HG02884 (cell line): ENCODE measurements at regions not wholly inside any gene's neighbourhood (a gene's known extent, or its start where the extent isn't known, plus 50 kb on each side); places are given as distances from the start of the nearest gene placed in this dataset.
"Not testable (repeated sequence)": the region's sequence is repeated elsewhere in the genome, so short reads cannot be mapped to it uniquely, and the experiment has no call there.

Experiments used
- ATAC-seq: cut with Tn5 transposase; IDR thresholded peaks from one replicate; pipeline ENCODE4 v1.9.1; 2021; ENCODE audit warnings: mild to moderate bottlenecking, moderate library complexity; ENCODE audit not compliant: unreplicated experiment

GRCh38 chr2:89855752-89856151 is 1164.3 kb downstream of the RPIA start:
- not testable (repeated sequence) for ATAC-seq

- not testable (repeated sequence) for ATAC-seq
Observed at GRCh38 chr2:89856305-89856704, 1164.8 kb downstream of the RPIA start.

DNA sequence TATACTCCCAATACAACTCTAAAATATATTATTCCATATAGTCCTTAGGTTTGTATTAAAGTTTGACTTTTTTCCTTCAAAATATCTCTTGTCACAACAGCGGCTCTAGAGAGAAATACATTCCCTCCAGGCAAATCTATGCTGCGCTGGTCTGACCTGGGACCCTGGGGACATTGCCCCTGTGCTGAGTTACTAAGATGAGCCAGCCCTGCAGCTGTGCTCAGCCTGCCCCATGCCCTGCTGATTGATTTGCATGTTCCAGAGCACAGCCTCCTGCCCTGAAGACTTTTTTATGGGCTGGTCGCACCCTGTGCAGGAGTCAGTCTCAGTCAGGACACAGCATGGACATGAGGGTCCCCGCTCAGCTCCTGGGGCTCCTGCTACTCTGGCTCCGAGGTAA is 1170.7 kb downstream of the RPIA start:
- ATAC-seq = not testable (repeated sequence)

DNA sequence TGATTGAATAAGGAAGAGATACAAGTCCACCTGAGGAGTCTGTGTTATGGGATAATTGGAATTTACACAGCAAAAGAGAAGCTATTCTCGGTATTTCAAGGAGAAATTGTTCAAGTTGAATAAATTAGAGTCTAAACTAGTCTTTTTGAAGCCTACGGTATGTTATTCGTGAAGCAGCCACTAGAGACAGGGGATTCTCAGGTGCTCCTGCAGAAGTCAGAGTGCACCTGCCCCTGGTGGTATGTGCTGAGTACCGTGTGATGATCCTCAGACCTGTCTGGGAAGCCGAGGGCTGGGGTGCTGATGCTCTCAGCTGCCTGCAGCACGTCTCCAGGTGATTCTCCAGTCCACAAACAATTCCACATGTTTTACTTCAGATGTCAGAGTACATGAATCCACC is 1171.7 kb downstream of the RPIA start:
- not testable (repeated sequence) for ATAC-seq

- ATAC-seq = not testable (repeated sequence)
Observed at GRCh38 chr2:89874810-89875595, 1183.5 kb downstream of the RPIA start.

DNA sequence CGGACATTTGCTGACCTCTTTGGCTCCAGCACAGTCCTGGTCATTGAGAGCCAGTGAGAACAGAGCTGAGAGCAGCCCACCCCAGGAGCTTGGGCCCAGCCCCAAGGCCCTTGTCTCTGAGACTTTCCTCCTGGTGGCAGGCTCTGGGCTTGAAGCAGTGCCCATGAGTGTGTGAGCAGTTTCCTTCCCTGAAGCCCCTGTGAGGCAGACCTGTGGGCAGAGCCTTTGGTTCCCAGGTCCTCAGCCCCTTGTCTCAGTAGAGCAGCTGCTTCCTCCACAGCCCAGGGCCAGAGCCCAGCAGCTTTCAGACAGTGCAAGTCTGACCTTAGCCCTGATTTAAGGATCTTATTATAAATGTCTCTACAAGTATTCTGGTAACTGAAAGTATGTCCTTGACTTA is 1185.0 kb downstream of the RPIA start:
- ATAC-seq = not testable (repeated sequence)

DNA sequence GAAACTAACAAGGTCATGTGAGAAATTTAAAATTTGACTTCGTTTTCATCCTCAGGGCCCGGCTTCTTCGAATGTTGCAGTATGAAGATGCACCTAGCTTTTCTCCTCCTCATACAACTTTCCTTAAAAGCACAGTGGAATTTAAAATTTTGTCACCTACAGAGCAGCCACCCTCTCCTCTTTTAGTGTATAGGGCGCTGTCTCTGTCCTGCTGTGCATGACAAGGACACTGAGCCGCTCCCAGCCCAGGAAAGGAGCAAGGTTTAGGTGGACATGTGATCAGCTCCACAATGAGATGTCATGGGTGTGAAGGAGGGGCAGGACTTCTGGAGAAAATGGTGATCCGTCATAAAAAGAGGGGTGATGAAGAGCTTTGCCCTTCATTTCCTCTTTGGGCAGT is 1185.4 kb downstream of the RPIA start:
- not testable (repeated sequence) for ATAC-seq

- peak; percentile 94 for ATAC-seq
Observed at GRCh38 chr2:89882880-89883279, 1191.4 kb downstream of the RPIA start.

GRCh38 chr2:89883624-89884023 is 1192.2 kb downstream of the RPIA start:
- peak; percentile 37 for ATAC-seq

- ATAC-seq = not testable (repeated sequence)
Observed at GRCh38 chr2:89885071-89885470, 1193.6 kb downstream of the RPIA start.

DNA sequence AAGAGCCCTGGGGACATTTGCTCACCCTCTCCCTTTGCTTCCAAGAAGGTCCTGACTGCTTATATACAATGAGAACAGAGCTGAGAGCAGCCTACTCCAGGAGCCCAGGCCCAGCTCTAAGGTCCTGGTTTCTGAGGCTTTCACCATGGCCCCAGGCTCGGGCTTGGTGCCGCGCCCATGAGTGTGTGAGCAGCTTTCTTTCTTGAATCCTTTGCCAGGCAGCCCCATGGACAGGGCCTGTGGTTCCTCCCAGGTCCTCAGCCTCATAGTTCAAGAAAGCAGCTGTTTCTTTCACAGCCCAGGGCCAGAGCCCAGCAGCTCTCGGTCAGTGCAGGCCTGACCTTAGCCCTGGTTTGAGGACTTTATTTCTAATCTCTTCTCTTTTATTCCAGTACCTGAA is 1197.2 kb downstream of the RPIA start:
- not testable (repeated sequence) for ATAC-seq

DNA sequence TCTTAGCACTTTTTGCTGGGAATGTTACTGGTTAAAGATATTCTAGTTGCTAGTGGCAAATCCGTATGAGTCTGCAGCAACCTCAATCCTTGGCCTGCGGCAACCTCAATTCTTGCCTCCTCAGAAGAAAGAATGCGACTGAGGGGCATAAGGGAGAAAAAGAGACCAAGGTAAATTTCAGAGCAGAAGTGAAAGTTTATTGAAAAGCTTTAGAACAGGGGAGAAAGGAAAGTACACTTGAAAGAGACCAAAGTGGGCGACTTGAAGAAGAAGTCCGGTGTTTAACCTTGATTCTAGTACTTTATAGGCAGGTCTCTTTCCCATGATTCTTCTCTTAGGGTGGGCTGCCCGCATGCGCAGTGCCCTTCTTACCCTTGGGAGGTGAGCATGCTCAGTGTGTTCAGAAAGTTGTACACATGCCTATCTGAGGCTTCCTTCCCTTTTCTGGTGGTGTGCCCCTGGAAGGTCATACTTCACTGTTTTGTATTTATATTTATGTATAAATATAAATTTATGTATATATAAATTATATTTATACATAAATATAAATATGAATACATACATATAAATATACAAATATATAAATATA is 1198.8 kb downstream of the RPIA start:
- ATAC-seq = not testable (repeated sequence)

GRCh38 chr2:89894988-89895387 is 1203.5 kb downstream of the RPIA start:
- not testable (repeated sequence) for ATAC-seq

GRCh38 chr2:89895629-89896028 is 1204.2 kb downstream of the RPIA start:
- not testable (repeated sequence) for ATAC-seq

- ATAC-seq = not testable (repeated sequence)
Observed at GRCh38 chr2:89927018-89927417, 1235.5 kb downstream of the RPIA start.

GRCh38 chr2:89935436-89935835 is 1244.0 kb downstream of the RPIA start:
- not testable (repeated sequence) for ATAC-seq

GRCh38 chr2:89936011-89936410 is 1244.5 kb downstream of the RPIA start:
- ATAC-seq = not testable (repeated sequence)

DNA sequence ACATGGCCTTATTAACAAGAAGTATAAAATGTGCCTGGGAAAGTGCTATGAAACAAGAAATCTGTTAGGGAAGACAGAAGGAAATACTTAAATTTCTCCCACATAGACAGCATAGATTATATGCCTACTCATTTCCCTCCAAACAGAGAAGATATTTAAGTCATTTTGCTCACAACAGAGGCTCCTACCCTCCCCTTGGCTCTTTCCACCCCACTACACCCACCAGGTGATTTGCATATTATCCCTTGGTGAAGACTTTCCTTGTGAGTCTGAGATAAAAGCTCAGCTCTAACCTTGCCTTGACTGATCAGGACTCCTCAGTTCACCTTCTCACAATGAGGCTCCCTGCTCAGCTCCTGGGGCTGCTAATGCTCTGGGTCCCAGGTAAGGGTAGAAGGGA is 1245.1 kb downstream of the RPIA start:
- peak; percentile 75 for ATAC-seq

- ATAC-seq = peak; percentile 91
Observed at GRCh38 chr2:89938756-89939155, 1247.3 kb downstream of the RPIA start.

GRCh38 chr2:89944267-89944666 is 1252.8 kb downstream of the RPIA start:
- not testable (repeated sequence) for ATAC-seq

GRCh38 chr2:89945004-89945616 is 1253.6 kb downstream of the RPIA start:
- not testable (repeated sequence) for ATAC-seq
